HEK293T (cell line): ENCODE measurements at regions not wholly inside any gene's neighbourhood (a gene's known extent, or its start where the extent isn't known, plus 50 kb on each side); places are given as distances from the start of the nearest gene placed in this dataset.

Experiments
- CTCF ChIA-PET: fragments of 350-600 bp; formaldehyde crosslinking; extraction: SDS; loops from one replicate; lab custom pipeline; 2021; ENCODE audit warnings: antibody characterized with exemption, inconsistent platforms; lab: Yijun Ruan, JAX
- POLR2A ChIA-PET: fragments of 350-600 bp; formaldehyde crosslinking; extraction: SDS; loops from one replicate; lab custom pipeline; 2020; ENCODE audit warnings: antibody characterized with exemption, inconsistent platforms; lab: Yijun Ruan, JAX
- DNase-seq: peaks from one replicate; pipeline ENCODE4 v3.0.0; 2012; ENCODE audit warnings: mixed read lengths; ENCODE audit errors: extremely low spot score
- ARNT ChIP-seq: fragments of 450-650 bp; IDR thresholded peaks from 2 replicates; pipeline ENCODE4 v1.6.1; 2017; ENCODE audit warnings: mild to moderate bottlenecking
- BHLHE40 ChIP-seq: fragments of 450-650 bp; IDR thresholded peaks from 2 replicates; pipeline ENCODE4 v1.6.1; 2016; ENCODE audit warnings: mild to moderate bottlenecking, moderate library complexity, borderline replicate concordance
- CTBP1 ChIP-seq: fragments of 450-650 bp; IDR thresholded peaks from 2 replicates; pipeline ENCODE4 v1.6.1; 2016; ENCODE audit warnings: borderline replicate concordance
- ELF4 ChIP-seq: fragments of 450-650 bp; IDR thresholded peaks from 2 replicates; pipeline ENCODE4 v1.6.1; 2017; ENCODE audit warnings: antibody characterized with exemption
- FOXA1 ChIP-seq: fragments of 450-650 bp; IDR thresholded peaks from 2 replicates; pipeline ENCODE4 v1.6.1; 2016; ENCODE audit warnings: mild to moderate bottlenecking
- FOXK2 ChIP-seq: fragments of 450-650 bp; IDR thresholded peaks from 2 replicates; pipeline ENCODE4 v1.6.1; 2016; ENCODE audit warnings: mild to moderate bottlenecking
- FOXM1 ChIP-seq: fragments of 450-650 bp; IDR thresholded peaks from 2 replicates; pipeline ENCODE4 v1.6.1; 2017; ENCODE audit warnings: mild to moderate bottlenecking, borderline replicate concordance
- HDGF ChIP-seq: fragments of 450-650 bp; IDR thresholded peaks from 2 replicates; pipeline ENCODE4 v1.6.1; 2017; ENCODE audit warnings: antibody characterized with exemption, borderline replicate concordance
- L3MBTL2 ChIP-seq: fragments of 450-650 bp; conservative IDR thresholded peaks from 2 replicates; pipeline ENCODE4 v1.6.1; 2016; ENCODE audit warnings: mild to moderate bottlenecking
- LEF1 ChIP-seq: fragments of 450-650 bp; IDR thresholded peaks from 2 replicates; pipeline ENCODE4 v1.6.1; 2017; ENCODE audit warnings: mild to moderate bottlenecking, borderline replicate concordance
- NFRKB ChIP-seq: fragments of 450-650 bp; IDR thresholded peaks from 2 replicates; pipeline ENCODE4 v1.6.1; 2016; ENCODE audit warnings: mild to moderate bottlenecking, moderate library complexity
- PKNOX1 ChIP-seq: fragments of 450-650 bp; IDR thresholded peaks from 2 replicates; pipeline ENCODE4 v1.6.1; 2016
- SP1 ChIP-seq: fragments of 450-650 bp; IDR thresholded peaks from 2 replicates; pipeline ENCODE4 v1.6.1; 2017
- SUZ12 ChIP-seq: fragments of 450-650 bp; IDR thresholded peaks from 2 replicates; pipeline ENCODE4 v1.6.1; 2016; ENCODE audit warnings: mild to moderate bottlenecking
- TARDBP ChIP-seq: fragments of 450-650 bp; IDR thresholded peaks from 2 replicates; pipeline ENCODE4 v1.6.1; 2016
- ZNF384 ChIP-seq: fragments of 450-650 bp; IDR thresholded peaks from 2 replicates; pipeline ENCODE4 v1.6.1; 2016

GRCh38 chr15:31550211-31550977 lies 223.8 kb downstream of the KLF13 start:
- no peak for DNase-seq
- POLR2A ChIA-PET: no interaction called here
- TF ChIP-seq BHLHE40 (no peak), NFRKB (no peak), ARNT (no peak), FOXM1 (no peak), FOXK2 (no peak), FOXA1 (no peak), ZNF384 (no peak), ELF4 (no peak), SUZ12 (no peak), TARDBP (no peak)
- CTCF ChIA-PET: no interaction called here

GRCh38 chr15:31551323-31551722 lies 224.7 kb downstream of the KLF13 start:
- ChIA-PET CTCF (no interaction called here), POLR2A (no interaction called here)
- no peak for DNase-seq
- TF ChIP-seq FOXK2 (no peak), ZNF384 (no peak), HDGF (no peak), CTBP1 (no peak), NFRKB (no peak)

GRCh38 chr15:31552482-31553099 lies 226.0 kb downstream of the KLF13 start:
- DNase-seq: no peak
- TF ChIP-seq TARDBP (no peak), FOXM1 (no peak), HDGF (no peak), ARNT (no peak), LEF1 (no peak), SP1 (no peak)
- ChIA-PET POLR2A (no interaction called here), CTCF (no interaction called here)

- ChIA-PET CTCF (no interaction called here), POLR2A (no interaction called here)
- TF ChIP-seq HDGF (no peak), ARNT (no peak), L3MBTL2 (no peak), LEF1 (no peak), ELF4 (no peak), BHLHE40 (no peak), SP1 (no peak)
- no peak for DNase-seq
Observed at GRCh38 chr15:31554261-31554660, 227.6 kb downstream of the KLF13 start.

- POLR2A ChIA-PET: no interaction called here
- no peak for DNase-seq
- CTCF ChIA-PET: no interaction called here
- TF ChIP-seq FOXM1 (no peak), SP1 (no peak), TARDBP (no peak), L3MBTL2 (no peak), NFRKB (no peak), SUZ12 (no peak), PKNOX1 (no peak), FOXK2 (no peak), ZNF384 (no peak), CTBP1 (no peak), ARNT (no peak), BHLHE40 (no peak), HDGF (no peak), ELF4 (no peak), FOXA1 (no peak)
Observed at GRCh38 chr15:31555022-31555421, 228.4 kb downstream of the KLF13 start.

GRCh38 chr15:31556494-31557150 lies 230.0 kb downstream of the KLF13 start:
- ChIA-PET CTCF (no interaction called here), POLR2A (no interaction called here)
- no peak for DNase-seq
- TF ChIP-seq HDGF (no peak), SP1 (no peak), SUZ12 (no peak), L3MBTL2 (no peak), ZNF384 (no peak), FOXK2 (no peak), FOXA1 (no peak), LEF1 (no peak), BHLHE40 (no peak), ARNT (no peak), ELF4 (no peak), TARDBP (no peak), CTBP1 (no peak)

GRCh38 chr15:31557899-31558298 lies 231.3 kb downstream of the KLF13 start:
- TF ChIP-seq FOXA1 (no peak), FOXK2 (no peak), NFRKB (no peak), FOXM1 (no peak), LEF1 (no peak), PKNOX1 (no peak), ZNF384 (no peak), HDGF (no peak), ARNT (no peak), SP1 (no peak)
- ChIA-PET CTCF (no interaction called here), POLR2A (no interaction called here)
- no peak for DNase-seq
